Uterus (tissue), 2 donors: ENCODE measurements at regions not wholly inside any gene's neighbourhood (a gene's known extent, or its start where the extent isn't known, plus 50 kb on each side); places are given as distances from the start of the nearest gene placed in this dataset.

Experiments used
- CTCF ChIP-seq, 4 experiments: fragments of 200-600 bp in 2 of 4; fragments of 450-650 bp in 2 of 4; sonication (generic) in 2 of 4; IDR thresholded peaks; one replicate each; pipeline ENCODE4 v1.5.1; 2016 to 2019; ENCODE audit warnings: antibody characterized with exemption in 4 of 4, mild to moderate bottlenecking in 2 of 4, moderate library complexity in 1 of 4
- POLR2A ChIP-seq, 2 donors: fragments of 450-650 bp; IDR thresholded peaks; one replicate each; pipeline ENCODE4 v1.6.1; 2016; ENCODE audit warnings: antibody characterized with exemption in 2 of 2, mild to moderate bottlenecking in 1 of 2, moderate library complexity in 1 of 2

- TF ChIP-seq POLR2A (IDR thresholded peaks at IDR 0.05) (no peak), CTCF (IDR thresholded peaks at IDR 0.05) (no peak)
Observed at GRCh38 chr12:98360401-98360800, 155.0 kb upstream of the TMPO start.
